ENCODE measurements at regions not wholly inside any gene's neighbourhood (a gene's known extent, or its start where the extent isn't known, plus 50 kb on each side); places are given as distances from the start of the nearest gene placed in this dataset.

GRCh38 chr18:73756256-73757091 is 391.2 kb downstream of the FBXO15 start:
- DNase-seq (ENCODE audit: low read depth) = no peak
- H3K4me3 ChIP-seq (ENCODE audit: low read depth, low read length) = no peak overlapping the region

GRCh38 chr18:73752965-73753364 is 394.7 kb downstream of the FBXO15 start:
- no peak for DNase-seq (ENCODE audit: low read depth)
- no peak overlapping the region for H3K4me3 ChIP-seq (ENCODE audit: low read depth, low read length)

GRCh38 chr18:73752546-73752945 is 395.1 kb downstream of the FBXO15 start:
- peak; percentile 31 for DNase-seq (ENCODE audit: low read depth)
- no peak overlapping the region for H3K4me3 ChIP-seq (ENCODE audit: low read depth, low read length)

DNA sequence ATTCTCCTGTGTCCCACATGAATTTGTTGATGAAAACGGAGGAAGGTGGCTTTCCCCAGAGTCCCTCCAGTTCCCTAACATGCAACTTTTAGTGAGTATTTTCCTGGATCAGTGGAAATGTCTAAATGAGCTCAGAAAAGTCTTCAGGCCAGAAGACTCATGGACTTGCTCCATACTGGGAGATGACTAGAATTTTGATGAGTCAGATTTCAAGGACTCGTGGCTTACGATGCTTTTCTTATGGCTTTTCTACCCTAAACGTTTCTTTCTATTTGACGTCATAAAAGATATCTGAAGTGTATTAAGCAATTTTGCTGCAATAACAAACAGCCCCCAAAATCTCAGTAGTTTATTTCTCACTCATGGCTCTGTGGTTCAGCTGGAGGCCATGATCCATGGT is 397.6 kb downstream of the FBXO15 start:
- DNase-seq (ENCODE audit: low read depth) = no peak

GRCh38 chr18:73749304-73749703 is 398.3 kb downstream of the FBXO15 start:
- DNase-seq (ENCODE audit: low read depth) = no peak
- no peak overlapping the region for H3K4me3 ChIP-seq (ENCODE audit: low read depth, low read length)

More for the DNA sequence above, 397.6 kb downstream of the FBXO15 start:
- no peak overlapping the region for H3K4me3 ChIP-seq (ENCODE audit: low read depth, low read length)

DNA sequence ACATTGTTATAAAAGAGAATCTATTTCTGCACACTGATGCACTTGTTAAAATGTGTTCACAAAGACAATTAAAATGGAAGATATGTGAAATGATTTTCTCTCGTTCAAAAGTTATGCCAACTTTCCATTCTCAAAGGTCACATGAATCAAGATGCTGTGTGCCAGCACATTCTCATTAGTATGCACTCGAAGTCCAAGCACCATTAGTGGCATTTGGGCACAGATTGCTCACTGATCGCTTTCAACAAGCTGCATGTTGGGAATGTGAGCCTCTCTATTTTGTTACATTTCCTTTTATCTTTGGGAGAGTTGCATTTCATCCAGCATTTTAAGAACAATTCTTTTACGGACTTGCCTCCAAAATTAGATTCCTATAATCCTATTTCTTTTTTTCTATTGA is 398.9 kb downstream of the FBXO15 start:
- DNase-seq (ENCODE audit: low read depth) = no peak

DNA sequence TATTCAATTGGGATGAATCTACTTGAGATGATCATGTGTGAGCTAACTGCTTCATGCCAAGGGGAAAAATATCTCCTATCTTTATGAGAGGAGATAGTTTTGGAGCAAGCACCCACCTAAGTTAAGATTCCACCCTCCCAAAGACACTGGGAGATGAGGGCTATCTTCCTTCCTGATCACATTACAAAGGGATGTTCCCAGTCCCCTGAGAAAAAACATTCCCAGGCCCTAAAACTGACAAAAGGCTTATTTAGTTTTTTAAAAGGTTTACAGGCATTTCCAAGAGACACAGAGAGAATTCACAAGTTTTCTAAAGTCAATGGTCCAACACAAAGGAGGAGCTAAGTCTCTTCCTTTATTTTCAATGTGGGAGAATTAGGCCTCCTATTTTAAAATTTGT is 401.5 kb downstream of the FBXO15 start:
- no peak overlapping the region for H3K4me3 ChIP-seq (ENCODE audit: low read depth, low read length)
- DNase-seq (ENCODE audit: low read depth) = no peak

More for the DNA sequence above, 398.9 kb downstream of the FBXO15 start:
- H3K4me3 ChIP-seq (ENCODE audit: low read depth, low read length) = no peak overlapping the region

DNA sequence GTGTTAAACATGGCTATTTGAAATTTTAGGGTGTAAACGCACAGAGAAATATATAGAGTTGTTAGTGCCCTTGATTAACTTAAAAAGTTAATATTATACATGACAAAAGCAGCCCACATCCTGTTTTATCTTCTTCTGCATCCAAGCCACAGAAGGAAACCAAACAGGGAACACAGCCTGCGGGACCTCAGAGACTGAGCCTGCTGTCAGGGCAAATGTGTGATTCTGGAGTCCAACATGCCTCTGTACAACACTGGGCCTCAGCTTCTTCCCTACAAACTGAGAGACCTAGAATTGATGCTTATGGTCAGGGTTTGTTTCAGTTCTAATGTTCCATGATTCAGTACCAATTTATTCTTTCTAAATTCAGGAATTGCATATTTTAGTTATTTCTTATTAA is 404.7 kb downstream of the FBXO15 start:
- DNase-seq (ENCODE audit: low read depth) = no peak
- H3K4me3 ChIP-seq (ENCODE audit: low read depth, low read length) = no peak overlapping the region

- H3K4me3 ChIP-seq (ENCODE audit: low read depth, low read length) = no peak overlapping the region
- DNase-seq (ENCODE audit: low read depth) = no peak
These were observed 405.7 kb downstream of the FBXO15 start for GRCh38 chr18:73741946-73742345.

GRCh38 chr18:73739098-73739497 is 408.5 kb downstream of the FBXO15 start:
- no peak for DNase-seq (ENCODE audit: low read depth)
- no peak overlapping the region for H3K4me3 ChIP-seq (ENCODE audit: low read depth, low read length)

- H3K4me3 ChIP-seq (ENCODE audit: low read depth, low read length) = no peak overlapping the region
- DNase-seq (ENCODE audit: low read depth) = no peak
These were observed 409.6 kb downstream of the FBXO15 start for GRCh38 chr18:73737990-73738389.

- DNase-seq (ENCODE audit: low read depth) = no peak
- no peak overlapping the region for H3K4me3 ChIP-seq (ENCODE audit: low read depth, low read length)
These were observed 411.8 kb downstream of the FBXO15 start for GRCh38 chr18:73735836-73736235.

- no peak overlapping the region for H3K4me3 ChIP-seq (ENCODE audit: low read depth, low read length)
- DNase-seq (ENCODE audit: low read depth) = no peak
These were observed 413.8 kb downstream of the FBXO15 start for GRCh38 chr18:73733806-73734314.

DNA sequence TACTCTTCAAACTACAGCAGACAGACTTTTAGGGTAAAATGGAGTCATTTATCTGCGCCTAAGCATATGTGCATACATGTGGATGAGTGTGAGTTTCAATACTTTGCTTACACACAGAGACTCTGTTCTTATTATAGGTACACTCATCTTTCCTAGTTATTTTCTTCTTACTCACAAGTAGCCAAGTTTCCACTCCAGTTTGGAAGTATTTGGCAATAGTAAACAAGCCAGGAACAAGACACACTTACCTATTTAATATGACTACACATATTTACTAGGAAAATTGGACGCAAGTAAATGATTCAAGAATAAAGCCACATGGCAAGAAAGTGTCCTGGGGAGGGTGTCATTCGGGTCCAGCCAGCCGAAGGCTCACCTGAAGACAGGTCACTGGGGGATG is 414.3 kb downstream of the FBXO15 start:
- no peak for DNase-seq (ENCODE audit: low read depth)
- no peak overlapping the region for H3K4me3 ChIP-seq (ENCODE audit: low read depth, low read length)

DNA sequence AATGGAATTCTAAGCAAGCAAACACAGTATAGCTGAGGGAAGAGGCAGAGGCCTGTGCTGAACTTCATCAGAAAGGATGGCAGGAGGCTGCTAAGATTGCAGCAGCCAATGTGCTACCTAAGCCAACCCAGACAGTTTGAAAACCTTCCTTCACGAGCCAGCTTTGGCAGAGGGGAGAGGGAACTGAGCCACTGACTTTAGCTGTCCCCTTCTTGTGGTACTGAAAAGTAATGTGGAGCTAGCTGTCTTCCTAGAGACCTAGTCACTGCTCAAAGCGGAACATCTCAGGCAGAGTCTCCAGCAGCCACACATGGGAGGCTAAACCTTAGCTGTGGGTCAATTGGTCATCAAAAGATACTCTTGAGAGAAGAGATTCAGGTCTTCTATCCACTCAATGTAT is 419.0 kb downstream of the FBXO15 start:
- H3K4me3 ChIP-seq (ENCODE audit: low read depth, low read length) = no peak overlapping the region
- DNase-seq (ENCODE audit: low read depth) = no peak

- DNase-seq (ENCODE audit: low read depth) = no peak
- H3K4me3 ChIP-seq (ENCODE audit: low read depth, low read length) = no peak overlapping the region
These were observed 422.7 kb downstream of the FBXO15 start for GRCh38 chr18:73724958-73725357.

DNA sequence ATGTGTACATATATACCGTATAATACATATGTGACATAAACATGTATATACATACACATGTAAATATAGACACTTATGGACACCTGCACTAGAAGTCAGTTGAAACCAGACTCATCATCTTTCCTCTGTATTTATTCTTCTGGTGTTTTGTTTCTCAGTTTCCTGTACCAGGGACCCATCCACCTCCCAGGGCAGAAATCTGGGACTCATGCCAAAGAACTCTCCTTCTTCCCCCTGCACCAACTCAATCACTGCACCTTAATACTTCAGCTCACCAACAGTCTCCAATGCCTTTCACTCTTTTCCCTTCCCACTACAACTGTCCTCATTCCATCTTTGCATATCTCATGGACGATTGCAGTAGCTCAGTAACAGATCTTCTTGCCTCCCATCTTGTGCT is 428.0 kb downstream of the FBXO15 start:
- no peak for DNase-seq (ENCODE audit: low read depth)
- H3K4me3 ChIP-seq (ENCODE audit: low read depth, low read length) = no peak overlapping the region

- DNase-seq (ENCODE audit: low read depth) = no peak
- no peak overlapping the region for H3K4me3 ChIP-seq (ENCODE audit: low read depth, low read length)
These were observed 430.1 kb downstream of the FBXO15 start for GRCh38 chr18:73717570-73717969.

- DNase-seq (ENCODE audit: low read depth) = no peak
- H3K4me3 ChIP-seq (ENCODE audit: low read depth, low read length) = no peak overlapping the region
These were observed 432.4 kb downstream of the FBXO15 start for GRCh38 chr18:73715210-73715670.

DNA sequence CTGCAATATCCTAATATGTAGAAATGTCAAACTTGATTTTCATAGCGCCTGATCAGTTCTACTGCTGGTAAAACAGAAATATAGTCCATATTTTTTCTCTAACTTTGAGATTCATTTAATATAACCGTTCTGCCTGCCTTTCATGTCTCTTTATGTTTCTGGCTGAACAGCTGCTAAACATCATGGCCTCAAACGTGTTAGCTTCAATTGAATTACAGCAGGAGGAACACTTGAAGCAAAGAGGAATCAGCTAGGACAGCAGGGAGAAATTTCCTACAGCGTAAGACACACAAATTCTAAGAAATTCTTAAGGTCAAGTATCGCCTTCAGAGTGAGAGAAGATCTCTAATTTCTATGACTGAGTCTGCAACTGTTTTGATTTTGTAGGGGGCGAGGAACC is 433.2 kb downstream of the FBXO15 start:
- DNase-seq (ENCODE audit: low read depth) = no peak
- no peak overlapping the region for H3K4me3 ChIP-seq (ENCODE audit: low read depth, low read length)

DNA sequence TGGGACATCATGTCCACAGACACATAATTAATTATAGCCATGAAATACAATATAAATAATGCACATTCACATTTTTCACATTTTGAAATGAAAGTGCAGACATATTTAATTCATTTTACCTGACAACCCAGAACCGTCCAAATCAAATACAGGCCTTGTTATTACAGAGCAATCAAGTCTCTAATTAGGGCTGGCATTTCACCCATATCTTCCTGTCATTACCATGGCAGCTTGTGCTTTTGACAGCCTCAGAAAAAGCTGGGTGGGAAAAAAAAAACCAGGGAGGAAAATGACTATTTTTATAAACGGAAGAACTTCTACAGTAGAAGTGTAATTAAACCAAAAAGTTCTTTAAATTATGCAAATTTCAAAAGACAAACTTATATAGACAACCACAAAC is 436.4 kb downstream of the FBXO15 start:
- no peak overlapping the region for H3K4me3 ChIP-seq (ENCODE audit: low read depth, low read length)
- DNase-seq (ENCODE audit: low read depth) = no peak

Measured in skeletal muscle cell (primary cell).